IPS DF 19.7 (cell line): ENCODE measurements at regions not wholly inside any gene's neighbourhood (a gene's known extent, or its start where the extent isn't known, plus 50 kb on each side); places are given as distances from the start of the nearest gene placed in this dataset.
A peak's percentile ranks its signal among the peaks of the same experiment; 100 is the strongest.

ENCODE experiments used
- DNase-seq: peaks from one replicate; pipeline ENCODE4 v3.0.0-alpha.2; 2013; ENCODE audit warnings: low read depth, low spot score

DNA sequence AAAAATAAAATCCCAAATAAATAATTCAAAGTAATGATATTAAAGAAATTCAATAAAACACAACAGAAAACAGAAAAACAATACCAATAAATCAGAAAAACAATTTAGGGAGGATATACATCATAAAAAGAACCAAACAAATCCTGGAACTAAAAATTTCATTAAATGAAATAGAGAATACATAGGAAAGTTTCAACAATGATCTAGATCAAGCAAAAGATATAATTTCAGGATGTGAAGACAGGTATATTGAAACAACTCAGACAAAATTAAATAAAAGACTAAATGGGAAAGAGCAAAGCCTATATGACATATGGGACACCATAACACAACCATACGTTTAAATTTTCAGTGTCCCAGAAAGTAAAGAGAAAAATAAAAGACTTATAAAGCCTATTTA lies 85.1 kb upstream of the GHR start:
- no peak for DNase-seq

DNA sequence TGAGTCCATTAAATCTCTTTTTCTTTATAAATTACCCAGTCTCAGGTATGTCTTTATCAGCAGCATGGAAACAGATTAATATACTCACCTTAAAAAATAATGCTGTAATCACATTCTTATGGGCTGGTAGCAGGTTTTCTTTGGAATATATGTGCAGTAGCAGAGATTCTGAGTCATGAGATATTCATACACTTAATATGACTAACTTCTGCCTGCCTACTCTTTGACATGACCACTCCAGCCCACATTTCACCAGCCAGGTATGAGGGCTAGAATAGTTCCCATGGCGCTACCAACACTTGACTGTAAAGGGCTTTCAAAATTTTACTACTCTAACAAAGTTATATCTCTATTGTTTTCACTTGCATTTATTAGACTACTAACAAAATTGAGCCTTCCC lies 74.1 kb upstream of the GHR start:
- no peak for DNase-seq

DNA sequence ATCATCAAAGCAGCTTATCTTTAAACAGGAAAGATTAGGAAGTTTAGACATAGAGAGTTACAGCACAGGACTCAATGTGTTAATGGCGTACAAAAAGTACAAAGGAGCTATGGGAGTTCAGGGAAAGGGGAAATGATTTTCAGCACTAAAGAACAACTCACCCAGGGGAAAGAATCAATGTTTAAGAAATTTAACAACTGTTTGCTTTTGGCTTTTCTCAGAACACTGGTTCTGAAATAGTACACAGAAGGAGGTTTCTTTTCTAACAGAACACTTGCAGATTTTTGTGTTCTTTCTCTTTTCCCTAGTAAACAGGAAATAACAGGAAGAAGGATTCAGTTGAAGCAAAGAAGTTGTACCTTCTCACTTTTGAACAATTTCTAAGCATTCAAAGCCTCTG lies 71.3 kb upstream of the GHR start:
- no peak for DNase-seq

DNA sequence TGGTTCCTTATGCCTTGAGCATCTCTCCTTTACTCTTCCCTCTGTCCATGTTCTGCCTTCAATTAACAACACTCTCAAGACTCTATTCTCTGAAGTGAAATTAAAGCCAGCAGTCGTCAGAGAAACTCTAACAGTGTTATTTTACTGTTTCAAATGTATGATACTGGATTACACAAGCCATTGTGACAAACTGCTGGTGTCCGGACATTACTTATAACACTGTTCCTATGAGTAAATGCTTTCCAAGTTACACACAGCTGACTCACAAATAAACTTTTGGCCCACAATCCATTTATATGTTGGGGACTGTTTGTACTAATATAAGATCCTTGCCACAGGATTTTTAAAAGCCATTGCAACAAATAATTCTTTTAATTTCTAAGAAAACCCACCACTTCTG lies 63.2 kb upstream of the GHR start:
- DNase-seq, result no peak

DNA sequence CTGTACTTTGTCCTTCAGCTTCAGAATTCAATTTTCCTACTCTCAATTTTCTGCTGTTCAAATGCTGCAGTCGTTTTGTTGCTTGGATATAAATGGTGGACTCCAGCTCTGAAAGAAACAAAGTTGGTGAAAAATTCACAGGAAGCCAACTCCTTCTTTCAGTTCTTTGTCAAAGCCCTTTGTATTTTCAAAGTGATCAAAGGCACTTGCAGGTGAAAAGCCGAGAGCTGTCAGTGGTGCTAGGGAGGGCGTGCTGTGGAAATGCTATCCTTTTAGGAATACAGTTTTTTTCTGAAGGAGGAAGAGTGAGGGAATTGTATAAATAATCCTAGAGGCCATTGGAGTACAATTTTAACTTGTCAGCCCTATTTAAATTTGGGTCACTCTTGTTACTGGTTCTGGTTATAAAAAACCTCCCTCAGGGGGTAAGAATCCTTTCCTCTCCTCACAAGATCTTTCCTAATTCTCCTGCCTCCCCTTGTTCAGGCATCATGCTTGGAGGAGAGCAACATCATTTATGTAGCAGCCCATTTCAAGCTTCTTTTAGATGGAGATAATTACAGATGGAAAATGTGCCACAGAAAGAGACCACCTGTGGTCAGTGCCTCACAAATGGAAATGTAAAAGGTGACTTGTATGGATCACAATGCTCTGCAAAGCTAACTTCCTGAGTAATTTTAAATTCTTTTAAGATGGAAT lies 62.5 kb upstream of the GHR start:
- peak; percentile 75 for DNase-seq

DNA sequence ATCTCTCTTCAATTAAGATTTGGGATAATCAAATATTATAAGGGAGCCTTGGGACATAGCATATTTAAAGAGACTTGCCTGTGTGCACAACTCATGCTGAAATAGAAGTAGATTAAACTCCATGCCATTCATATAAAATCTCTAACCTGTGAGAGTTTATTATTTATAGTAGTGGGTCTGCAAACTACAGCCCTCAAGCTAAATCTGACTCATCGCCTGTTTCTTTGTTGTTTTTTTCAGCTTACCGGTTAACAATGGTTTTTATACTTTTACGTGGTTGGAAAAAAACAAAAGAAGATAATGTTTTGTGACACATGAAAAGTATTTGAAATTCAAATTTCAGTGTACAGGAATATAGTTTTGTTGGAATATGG lies 61.9 kb upstream of the GHR start:
- no peak for DNase-seq

DNA sequence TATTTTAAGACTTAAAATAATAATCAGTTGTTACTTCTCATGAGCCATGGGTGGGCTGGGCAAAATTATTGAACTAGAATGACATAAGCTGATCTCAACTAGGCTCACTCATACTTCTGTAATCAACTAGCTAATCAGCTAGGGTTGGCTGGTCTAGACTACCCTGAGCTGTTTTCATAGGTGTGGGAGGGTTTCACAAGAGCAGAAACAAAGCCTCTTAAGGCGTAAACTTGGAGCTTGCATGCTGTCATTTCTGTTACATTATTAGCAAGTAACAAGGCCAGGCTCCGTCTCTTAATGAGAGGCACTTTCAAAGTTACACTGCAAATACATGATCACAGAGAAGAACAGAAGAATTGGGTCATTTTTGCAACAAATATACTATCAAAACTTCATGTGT lies 57.2 kb upstream of the GHR start:
- no peak for DNase-seq
